COLO668 (cell line): ENCODE measurements at regions not wholly inside any gene's neighbourhood (a gene's known extent, or its start where the extent isn't known, plus 50 kb on each side); places are given as distances from the start of the nearest gene placed in this dataset.
"Not testable (repeated sequence)": the region's sequence is repeated elsewhere in the genome, so short reads cannot be mapped to it uniquely, and the experiment has no call there.

Experiments
- DNase-seq: peaks from one replicate; lab custom pipeline; 2025; ENCODE audit not compliant: unreplicated experiment; lab: John Stamatoyannopoulos, UW

DNA sequence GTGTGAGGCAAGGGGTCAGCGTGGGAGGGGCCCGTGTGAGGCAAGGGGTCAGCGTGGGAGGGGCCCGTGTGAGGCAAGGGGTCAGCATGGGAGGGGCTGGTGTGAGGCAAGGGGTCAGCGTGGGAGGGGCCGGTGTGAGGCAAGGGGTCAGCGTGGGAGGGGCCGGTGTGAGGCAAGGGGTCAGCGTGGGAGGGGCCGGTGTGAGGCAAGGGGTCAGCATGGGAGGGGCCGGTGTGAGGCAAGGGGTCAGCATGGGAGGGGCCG, 119.2 kb downstream of the SEPTIN14 start:
- not testable (repeated sequence) for DNase-seq

GRCh38 chr7:55742651-55743453, 119.7 kb downstream of the SEPTIN14 start:
- not testable (repeated sequence) for DNase-seq

- not testable (repeated sequence) for DNase-seq
These were observed 120.6 kb downstream of the SEPTIN14 start for GRCh38 chr7:55741721-55742631.

- not testable (repeated sequence) for DNase-seq
These were observed 121.8 kb downstream of the SEPTIN14 start for GRCh38 chr7:55740633-55741250.

GRCh38 chr7:55740053-55740452, 122.5 kb downstream of the SEPTIN14 start:
- not testable (repeated sequence) for DNase-seq

GRCh38 chr7:55736641-55737221, 125.8 kb downstream of the SEPTIN14 start:
- DNase-seq, result not testable (repeated sequence)

- DNase-seq, result no peak
These were observed 129.1 kb downstream of the SEPTIN14 start for GRCh38 chr7:55733241-55734140.

DNA sequence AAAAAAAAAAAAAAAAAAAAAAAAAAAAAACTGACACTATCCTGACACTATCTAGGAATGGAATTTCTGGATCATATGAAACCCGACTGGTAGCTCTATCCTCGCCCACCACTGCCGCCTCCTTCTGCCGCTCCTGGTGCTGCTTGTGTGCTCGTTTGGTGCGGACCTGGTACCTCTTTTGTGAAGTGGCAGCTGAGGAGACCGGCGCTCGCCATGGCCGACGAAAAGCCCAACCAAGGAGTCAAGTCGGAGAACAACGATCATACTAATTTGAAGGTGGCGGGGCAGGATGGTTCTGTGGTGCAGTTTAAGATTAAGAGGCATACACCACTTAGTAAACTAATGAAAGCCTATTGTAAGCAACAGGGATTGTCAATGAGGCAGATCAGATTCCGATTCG, 130.6 kb downstream of the SEPTIN14 start:
- DNase-seq, result no peak

DNA sequence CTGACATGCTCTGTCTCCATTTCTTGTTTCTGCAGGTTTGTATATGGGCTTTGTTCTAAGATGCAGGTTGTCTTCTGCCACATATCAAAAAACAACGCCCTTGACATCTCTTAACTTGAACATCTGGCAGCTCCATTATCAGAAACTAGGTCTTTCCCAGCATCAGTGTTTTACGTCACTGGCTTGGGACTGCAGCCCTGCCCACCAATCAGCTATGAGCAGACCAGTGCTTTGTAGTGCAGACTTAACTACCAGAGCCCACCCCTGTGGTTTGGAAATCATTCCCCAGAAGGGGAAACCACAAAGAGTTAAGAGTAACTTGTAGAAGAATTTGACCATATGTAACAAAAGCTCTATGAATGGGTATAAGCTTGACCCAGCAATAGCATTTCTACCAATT, 132.4 kb downstream of the SEPTIN14 start:
- no peak for DNase-seq

- DNase-seq, result no peak
These were observed 139.0 kb downstream of the SEPTIN14 start for GRCh38 chr7:55723621-55723941.

DNA sequence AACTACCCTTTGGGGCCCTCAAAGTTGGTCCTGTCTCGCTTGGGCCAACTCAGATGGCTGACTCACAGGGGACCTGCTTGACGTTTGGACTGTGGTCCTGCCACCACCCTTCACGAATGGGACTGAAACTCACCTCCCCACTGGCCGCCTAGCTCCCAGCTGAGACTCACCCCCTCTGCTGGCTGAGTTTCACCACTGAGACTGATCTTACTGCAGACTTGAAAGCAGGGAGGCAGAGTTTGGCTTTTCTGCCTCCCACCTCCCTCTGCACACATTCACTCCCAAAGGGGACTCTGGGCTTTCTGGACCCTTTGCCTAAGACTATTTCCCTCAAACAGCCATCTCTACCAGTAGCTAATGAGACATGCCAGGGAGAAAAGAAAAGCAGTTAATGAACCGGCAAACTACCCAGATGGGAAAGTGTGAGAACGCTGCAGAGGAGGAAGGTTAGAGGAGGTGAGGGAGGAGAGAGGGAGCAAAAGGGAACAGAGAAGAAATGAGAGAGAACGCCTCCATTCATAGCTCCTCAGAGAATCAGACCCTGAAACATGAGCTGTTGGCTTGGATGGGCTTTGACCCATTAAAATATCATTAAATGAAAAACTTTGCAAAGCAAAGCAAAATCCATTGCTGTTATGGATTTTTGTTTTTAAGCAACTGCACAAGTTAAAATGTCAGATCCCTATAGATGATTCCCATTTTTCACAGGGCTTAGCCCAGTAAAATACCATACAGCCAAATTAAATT, 139.5 kb downstream of the SEPTIN14 start:
- not testable (repeated sequence) for DNase-seq

DNA sequence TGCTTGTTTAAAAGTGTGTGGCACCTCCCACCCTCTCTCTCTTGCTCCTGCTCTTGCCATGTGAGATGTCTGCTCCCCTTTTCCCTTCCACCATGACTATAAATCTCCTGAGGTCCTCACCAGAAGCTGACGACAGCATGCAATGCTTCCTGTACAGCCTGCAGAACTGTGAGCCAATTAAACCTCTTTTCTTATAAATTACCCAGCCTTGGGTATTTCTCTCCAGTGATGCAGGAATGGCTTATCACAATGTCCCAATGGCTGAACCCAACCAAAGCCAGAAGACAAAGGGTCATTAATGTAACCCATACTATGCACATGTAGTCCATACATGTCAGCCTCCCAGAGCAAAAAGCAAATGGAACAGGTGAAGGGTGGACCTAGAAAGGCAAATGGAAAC, 141.5 kb downstream of the SEPTIN14 start:
- not testable (repeated sequence) for DNase-seq

- DNase-seq, result not testable (repeated sequence)
These were observed 143.1 kb upstream of the VOPP1 start for GRCh38 chr7:55715247-55715867.

GRCh38 chr7:55714370-55714769, 142.1 kb upstream of the VOPP1 start:
- not testable (repeated sequence) for DNase-seq

GRCh38 chr7:55710312-55710711, 138.0 kb upstream of the VOPP1 start:
- not testable (repeated sequence) for DNase-seq

GRCh38 chr7:55708028-55708427, 135.7 kb upstream of the VOPP1 start:
- not testable (repeated sequence) for DNase-seq

- not testable (repeated sequence) for DNase-seq
These were observed 135.1 kb upstream of the VOPP1 start for GRCh38 chr7:55707410-55707809.

- DNase-seq, result not testable (repeated sequence)
These were observed 134.3 kb upstream of the VOPP1 start for GRCh38 chr7:55706451-55707195.
